Right lobe of liver (tissue), 6 donors: ENCODE measurements at regions not wholly inside any gene's neighbourhood (a gene's known extent, or its start where the extent isn't known, plus 50 kb on each side); places are given as distances from the start of the nearest gene placed in this dataset.

Source experiments
- ATAC-seq, 4 donors: fragments of 200-7000 bp; cut with Tn5 transposase; one replicate each; pipeline ENCODE4 v1.9.1; 2020; ENCODE audit warnings: mild to moderate bottlenecking in 4 of 4, moderate library complexity in 4 of 4
- DNase-seq, 3 donors: peaks; one replicate each; pipeline ENCODE4 v3.0.0-alpha.2; 2020
- H3K27ac ChIP-seq, 3 donors: fragments of 200-600 bp; one replicate each; pipeline ENCODE4 v1.8.0; 2022
- H3K27me3 ChIP-seq, 2 donors: fragments of 200-600 bp; one replicate each; pipeline ENCODE4 v1.8.0; 2022
- H3K36me3 ChIP-seq, 4 donors: fragments of 200-600 bp; sonication (generic) in 1 of 4; one replicate each; pipeline versions ENCODE4 v1.5.1 to v1.8.0; 2017 to 2022; ENCODE audit warnings: control low read depth in 1 of 4
- H3K4me1 ChIP-seq, 4 donors: fragments of 200-600 bp; sonication (generic) in 1 of 4; one replicate each; pipeline versions ENCODE4 v1.5.1 to v1.8.0; 2017 to 2022; ENCODE audit warnings: control low read depth in 1 of 4
- H3K4me3 ChIP-seq, 3 donors: fragments of 200-600 bp; one replicate each; pipeline ENCODE4 v1.8.0; 2022
- H3K9me3 ChIP-seq, 4 donors: fragments of 200-600 bp; sonication (generic) in 1 of 4; one replicate each; pipeline versions ENCODE4 v1.5.1 to v1.8.0; 2017 to 2022; ENCODE audit warnings: control low read depth in 1 of 4
- CTCF ChIP-seq, 4 donors: fragments of 200-600 bp in 3 of 4; fragments of 450-650 bp in 1 of 4; IDR thresholded peaks; one replicate each; pipeline versions ENCODE4 v1.5.1 to v1.8.0; 2016 to 2022; ENCODE audit warnings: antibody characterized with exemption in 4 of 4, mild to moderate bottlenecking in 2 of 4
- POLR2A ChIP-seq: fragments of 450-650 bp; IDR thresholded peaks from one replicate; pipeline ENCODE4 v1.6.1; 2017; ENCODE audit warnings: antibody characterized with exemption, mild to moderate bottlenecking
- WGBS: methylation state at CpG from one replicate; pipeline ENCODE4 v1.1.6; 2018; ENCODE audit warnings: low coverage, low lambda C conversion rate; ENCODE audit not compliant: insufficient coverage; ENCODE audit errors: missing lambda C conversion rate; 5-methylcytosine and 5-hydroxymethylcytosine counted together
- intact Hi-C, 2 donors: fragments of 100-400 bp; cut with DNase I; formaldehyde crosslinking; loops; one replicate each; pipeline versions ENCODE4 v1.11.2 to v1.14.1; 2022
- donor health status: DM: no; HTN: yes; CAD: no.
- donor health status: DM: no; HTN: no; CAD: no.
- donor health status: DM: no; HTN: no; CAD: no.
- donor health status: DM: no; HTN: yes; CAD: no.
- donor health status: DM: no; HTN: yes; CAD: no.

- Histone ChIP-seq H3K9me3 (no peaks in the 10 kb centered on the region), H3K36me3 (no peaks in the 10 kb centered on the region), H3K4me1 (no peaks in the 10 kb centered on the region), H3K4me3 (no peak overlapping the region), H3K27ac (no peak overlapping the region), H3K27me3 (no peaks in the 10 kb centered on the region)
- DNase-seq (no peak), ATAC-seq (no peak)
- intact Hi-C loops, result no loop called here
- 75% methylated on average over 7 of the region's 7 CpGs for WGBS
- TF ChIP-seq POLR2A (no peak), CTCF (IDR thresholded peaks at IDR 0.05) (no peak)
Observed at GRCh38 chr13:99119656-99120055, 81.0 kb upstream of the UBAC2 start.

DNA sequence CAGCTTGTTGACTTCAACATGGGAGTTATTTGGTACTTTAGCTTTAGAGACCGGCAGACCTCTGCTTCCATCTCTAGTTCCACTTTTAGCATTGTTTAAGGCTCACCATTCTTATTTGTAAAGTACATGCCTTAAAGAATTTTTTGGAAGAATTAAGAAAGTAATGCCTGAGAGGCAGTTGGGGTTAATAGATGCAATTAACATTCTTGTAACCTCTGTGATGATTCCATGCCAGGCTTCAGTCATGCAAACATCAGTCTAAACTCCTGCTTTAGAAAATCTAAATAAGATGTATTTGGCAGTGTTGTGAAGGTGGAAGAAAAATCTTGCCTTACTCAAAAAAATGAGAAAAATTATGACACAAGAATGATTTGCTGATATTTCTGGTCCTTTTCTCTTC, 79.9 kb upstream of the UBAC2 start:
- TF ChIP-seq POLR2A (no peak), CTCF (IDR thresholded peaks at IDR 0.05) (no peak)
- no peaks in the 10 kb centered on the region for H3K36me3 ChIP-seq
- H3K4me1 ChIP-seq, result no peaks in the 10 kb centered on the region
- no peaks in the 10 kb centered on the region for H3K9me3 ChIP-seq
- H3K27ac ChIP-seq, result no peak overlapping the region
- intact Hi-C loops, result no loop called here
- DNase-seq, result no peak
- no peak overlapping the region for H3K4me3 ChIP-seq
- ATAC-seq, result no peak
- 74% methylated on average over 1 of the region's 1 CpG for WGBS
- H3K27me3 ChIP-seq, result no peaks in the 10 kb centered on the region

GRCh38 chr13:99122171-99122570, 78.5 kb upstream of the UBAC2 start:
- ATAC-seq, result no peak
- no peak for TF ChIP-seq POLR2A
- no peak for TF ChIP-seq CTCF (IDR thresholded peaks at IDR 0.05)
- H3K36me3 ChIP-seq, result no peaks in the 10 kb centered on the region
- H3K27me3 ChIP-seq, result no peaks in the 10 kb centered on the region
- no peaks in the 10 kb centered on the region for H3K4me1 ChIP-seq
- DNase-seq, result no peak
- H3K9me3 ChIP-seq, result no peaks in the 10 kb centered on the region
- no peak overlapping the region for H3K4me3 ChIP-seq
- intact Hi-C loops, result no loop called here
- no peak overlapping the region for H3K27ac ChIP-seq
- WGBS, result 58% methylated on average over 2 of the region's 2 CpGs

DNA sequence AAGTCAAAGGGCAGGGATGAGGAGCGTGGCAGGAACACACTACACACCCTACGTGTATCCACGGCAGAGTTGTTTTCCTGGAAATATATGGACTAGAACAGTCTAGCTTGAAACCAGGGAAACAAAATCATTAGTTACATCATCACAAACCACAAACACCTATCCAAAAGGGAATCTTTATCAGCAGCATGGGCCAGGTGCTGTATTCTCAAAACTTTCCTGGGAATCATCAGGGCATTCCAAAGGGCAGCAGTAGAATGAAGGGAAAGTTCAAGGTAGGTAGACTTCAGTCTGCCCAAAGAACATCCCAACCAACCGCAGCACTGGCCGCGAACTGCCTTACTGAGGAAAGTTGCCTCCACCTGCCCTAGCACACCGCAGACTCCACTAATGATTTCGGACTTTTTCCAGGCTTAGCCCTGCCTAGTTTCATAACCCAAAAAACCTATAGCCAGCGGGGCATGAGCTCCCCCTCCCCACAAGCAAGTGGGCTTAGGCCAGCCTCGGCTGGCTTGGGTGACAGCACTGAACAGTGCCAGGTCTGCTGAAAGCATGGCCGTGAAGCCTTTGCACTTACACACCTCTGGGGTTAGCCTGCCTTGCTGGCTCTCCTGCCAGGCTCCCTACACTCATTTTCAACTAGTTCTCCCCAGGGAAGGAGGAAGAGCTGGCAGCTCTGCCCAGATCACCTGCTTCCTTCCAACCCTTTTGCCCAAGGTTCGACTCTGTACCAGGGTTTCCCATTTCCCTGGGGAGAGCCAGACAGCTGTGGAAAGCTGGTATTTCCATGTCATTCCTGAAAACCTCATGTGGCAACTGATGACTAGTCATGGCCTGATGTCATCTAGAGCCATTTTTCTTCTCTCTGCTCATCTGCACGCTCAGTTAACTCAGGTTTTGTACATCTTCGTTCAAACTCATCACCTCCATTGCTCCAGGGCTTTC, 77.3 kb upstream of the UBAC2 start:
- no peak for ATAC-seq
- no peak overlapping the region for H3K4me3 ChIP-seq
- no peaks in the 10 kb centered on the region for H3K9me3 ChIP-seq
- no peak for TF ChIP-seq CTCF (IDR thresholded peaks at IDR 0.05)
- TF ChIP-seq POLR2A, result no peak
- H3K27me3 ChIP-seq, result no peaks in the 10 kb centered on the region
- DNase-seq, result no peak
- no peaks in the 10 kb centered on the region for H3K4me1 ChIP-seq
- H3K36me3 ChIP-seq, result no peaks in the 10 kb centered on the region
- no peak overlapping the region for H3K27ac ChIP-seq
- 77% methylated on average over 13 of the region's 14 CpGs for WGBS
- intact Hi-C loops, result no loop called here
